GM12878 (cell line): ENCODE measurements at regions not wholly inside any gene's neighbourhood (a gene's known extent, or its start where the extent isn't known, plus 50 kb on each side); places are given as distances from the start of the nearest gene placed in this dataset.

Experiments used
- ATAC-seq: fragments of 200-7000 bp; cut with Tn5 transposase; 3 replicates; pipeline ENCODE4 v1.9.1; 2020; ENCODE audit warnings: mild to moderate bottlenecking, moderate library complexity
- BruUV-seq: library from RNA; stranded (reverse); fragments of 400-500 nt; replicated peaks from 2 replicates; lab custom pipeline; 2021; lab: Mats Ljungman, UMichigan
- CTCF ChIA-PET: fragments of 300-600 bp; sonication (Branson Sonifier 250); formaldehyde crosslinking; extraction: SDS; loops from one replicate; lab custom pipeline; 2021; ENCODE audit warnings: inconsistent platforms; lab: Yijun Ruan, JAX
- POLR2A ChIA-PET: fragments of 350-600 bp; formaldehyde crosslinking; extraction: SDS; loops from one replicate; lab custom pipeline; 2021; ENCODE audit warnings: inconsistent platforms; lab: Charles Lee
- RAD21 ChIA-PET: fragments of 300-600 bp; sonication (Branson Sonifier 250); formaldehyde crosslinking; loops from one replicate; lab custom pipeline; 2023; ENCODE audit warnings: antibody characterized with exemption; ENCODE audit not compliant: unreplicated experiment; lab: Charles Lee
- SMC1A ChIA-PET: fragments of 300-600 bp; sonication (Branson Sonifier 250); formaldehyde crosslinking; loops from one replicate; lab custom pipeline; 2023; ENCODE audit not compliant: unreplicated experiment, uncharacterized antibody; lab: Charles Lee
- DNase-seq: peaks from one replicate; pipeline ENCODE4 v3.0.0-alpha.2; 2011; ENCODE audit warnings: low read depth, low spot score
- FAIRE-seq: peaks from 3 replicates; lab custom pipeline; 2011; peaks lifted over from hg19 to GRCh38; lab: Jason Lieb, UNC
- H2AFZ ChIP-seq: 2 replicates; pipeline ENCODE4 v1.6.0; 2011; ENCODE audit warnings: low read depth, low read length, control low read depth; ENCODE audit not compliant: control insufficient read depth
- H3K27ac ChIP-seq: 2 replicates; pipeline ENCODE4 v1.5.1; 2011; ENCODE audit warnings: control low read depth; ENCODE audit not compliant: control insufficient read depth, insufficient read depth
- H3K27me3 ChIP-seq, 2 experiments: replicated peaks in 1 of 2; 2 replicates each; pipeline versions ENCODE4 v1.6.0 to v1.6.1; 2011; ENCODE audit warnings: low read length in 1 of 2; ENCODE audit not compliant: control insufficient read depth in 2 of 2, insufficient read depth in 2 of 2
- H3K36me3 ChIP-seq, 2 experiments: 2 replicates each; pipeline ENCODE4 v1.5.1; 2011; ENCODE audit warnings: low read length in 1 of 2; ENCODE audit not compliant: control insufficient read depth in 2 of 2, insufficient read depth in 2 of 2
- H3K4me1 ChIP-seq: 2 replicates; pipeline ENCODE4 v1.6.1; 2011; ENCODE audit warnings: mild to moderate bottlenecking, low read length, moderate library complexity, mixed read lengths; ENCODE audit not compliant: control insufficient read depth, insufficient read depth
- H3K4me2 ChIP-seq: 2 replicates; pipeline ENCODE4 v1.6.0; 2011; ENCODE audit warnings: control low read depth; ENCODE audit not compliant: control insufficient read depth, insufficient read depth
- H3K4me3 ChIP-seq: fragments of 200-600 bp; sonication (generic); 2 replicates; pipeline ENCODE4 v1.5.1; 2016
- H3K79me2 ChIP-seq: 2 replicates; pipeline ENCODE4 v1.6.0; 2011; ENCODE audit warnings: low read length; ENCODE audit not compliant: control insufficient read depth, insufficient read depth
- H3K9ac ChIP-seq: 2 replicates; pipeline ENCODE4 v1.8.0; 2011; ENCODE audit warnings: low read length, control low read depth, mixed read lengths; ENCODE audit not compliant: control insufficient read depth, insufficient read depth
- H3K9me3 ChIP-seq: replicated peaks from 3 replicates; pipeline ENCODE4 v1.5.1; 2011; ENCODE audit warnings: mild to moderate bottlenecking, low read length; ENCODE audit not compliant: control insufficient read depth, insufficient read depth
- H4K20me1 ChIP-seq: 2 replicates; pipeline ENCODE4 v1.6.0; 2011; ENCODE audit not compliant: control insufficient read depth, insufficient read depth
- BACH1 ChIP-seq: fragments of 450-650 bp; IDR thresholded peaks from 2 replicates; pipeline ENCODE4 v1.6.1; 2017; ENCODE audit warnings: mild to moderate bottlenecking, borderline replicate concordance
- BRCA1 ChIP-seq: IDR thresholded peaks from 2 replicates; pipeline ENCODE4 v1.6.1; 2011; ENCODE audit warnings: low read depth, low read length, improper control_type of control experiment
- CHD2 ChIP-seq: IDR thresholded peaks from 2 replicates; pipeline ENCODE4 v1.6.1; 2011; ENCODE audit warnings: low read depth, low read length, improper control_type of control experiment, borderline replicate concordance
- HDGF ChIP-seq: fragments of 450-650 bp; IDR thresholded peaks from 2 replicates; pipeline ENCODE4 v1.6.1; 2016; ENCODE audit warnings: antibody characterized with exemption
- IKZF1 ChIP-seq: fragments of 450-650 bp; conservative IDR thresholded peaks from 2 replicates; pipeline ENCODE4 v1.6.1; 2017; ENCODE audit warnings: antibody characterized with exemption, mild to moderate bottlenecking
- RAD51 ChIP-seq: fragments of 450-650 bp; IDR thresholded peaks from 2 replicates; pipeline ENCODE4 v1.6.1; 2016; ENCODE audit warnings: moderate library complexity, mild to moderate bottlenecking, inconsistent platforms
- RB1 ChIP-seq: fragments of 450-650 bp; formaldehyde crosslinking; IDR thresholded peaks from 2 replicates; pipeline ENCODE4 v1.6.1; 2017; ENCODE audit warnings: mild to moderate bottlenecking, borderline replicate concordance
- RCOR1 ChIP-seq: conservative IDR thresholded peaks from 2 replicates; pipeline ENCODE4 v1.6.1; 2012; ENCODE audit warnings: low read depth, low read length, improper control_type of control experiment
- SIN3A ChIP-seq: IDR thresholded peaks from 2 replicates; pipeline ENCODE4 v1.6.1; 2012; ENCODE audit warnings: low read depth, low read length, improper control_type of control experiment
- SIX5 ChIP-seq: IDR thresholded peaks from 2 replicates; pipeline ENCODE4 v1.6.1; 2011; ENCODE audit warnings: mild to moderate bottlenecking, low read depth, low read length, moderate library complexity; ENCODE audit not compliant: severe bottlenecking
- SMAD1 ChIP-seq: fragments of 450-650 bp; IDR thresholded peaks from 2 replicates; pipeline ENCODE4 v1.6.1; 2018; ENCODE audit warnings: mild to moderate bottlenecking, low read depth; ENCODE audit not compliant: partially characterized antibody
- STAT3 ChIP-seq: IDR thresholded peaks from 2 replicates; pipeline ENCODE4 v1.6.1; 2011; ENCODE audit warnings: low read depth, low read length, improper control_type of control experiment
- TARDBP ChIP-seq: IDR thresholded peaks from 2 replicates; pipeline ENCODE4 v1.6.1; 2016; ENCODE audit warnings: borderline replicate concordance
- WGBS: methylation state at CpG from one replicate; pipeline ENCODE4 v1.1.6; 2016; ENCODE audit warnings: low lambda C conversion rate; ENCODE audit not compliant: insufficient replicate concordance, insufficient coverage; ENCODE audit errors: missing lambda C conversion rate; 5-methylcytosine and 5-hydroxymethylcytosine counted together
- in situ Hi-C: fragments of 300-500 bp; cut with MboI; formaldehyde crosslinking; loops from 9 replicates; pipeline ENCODE4 v1.14.3; 2018; ENCODE audit warnings: mixed read lengths
- intact Hi-C: fragments of 100-400 bp; cut with micrococcal nuclease; formaldehyde crosslinking; loops from one replicate; pipeline ENCODE4 v1.14.2; 2022; ENCODE audit not compliant: unreplicated experiment
- TF ChIP-seq, protein P1 (sequence below): IDR thresholded peaks from 2 replicates; pipeline ENCODE4 v1.6.1; 2012; ENCODE audit warnings: low read length, inconsistent platforms
- TF ChIP-seq, protein P2 (sequence below): IDR thresholded peaks from 2 replicates; pipeline ENCODE4 v1.6.1; 2012; ENCODE audit warnings: low read depth, low read length, improper control_type of control experiment
- TF ChIP-seq, protein P3 (sequence below): fragments of 450-650 bp; IDR thresholded peaks from 2 replicates; pipeline ENCODE4 v1.6.1; 2016; ENCODE audit warnings: mild to moderate bottlenecking, moderate library complexity, borderline replicate concordance

DNA sequence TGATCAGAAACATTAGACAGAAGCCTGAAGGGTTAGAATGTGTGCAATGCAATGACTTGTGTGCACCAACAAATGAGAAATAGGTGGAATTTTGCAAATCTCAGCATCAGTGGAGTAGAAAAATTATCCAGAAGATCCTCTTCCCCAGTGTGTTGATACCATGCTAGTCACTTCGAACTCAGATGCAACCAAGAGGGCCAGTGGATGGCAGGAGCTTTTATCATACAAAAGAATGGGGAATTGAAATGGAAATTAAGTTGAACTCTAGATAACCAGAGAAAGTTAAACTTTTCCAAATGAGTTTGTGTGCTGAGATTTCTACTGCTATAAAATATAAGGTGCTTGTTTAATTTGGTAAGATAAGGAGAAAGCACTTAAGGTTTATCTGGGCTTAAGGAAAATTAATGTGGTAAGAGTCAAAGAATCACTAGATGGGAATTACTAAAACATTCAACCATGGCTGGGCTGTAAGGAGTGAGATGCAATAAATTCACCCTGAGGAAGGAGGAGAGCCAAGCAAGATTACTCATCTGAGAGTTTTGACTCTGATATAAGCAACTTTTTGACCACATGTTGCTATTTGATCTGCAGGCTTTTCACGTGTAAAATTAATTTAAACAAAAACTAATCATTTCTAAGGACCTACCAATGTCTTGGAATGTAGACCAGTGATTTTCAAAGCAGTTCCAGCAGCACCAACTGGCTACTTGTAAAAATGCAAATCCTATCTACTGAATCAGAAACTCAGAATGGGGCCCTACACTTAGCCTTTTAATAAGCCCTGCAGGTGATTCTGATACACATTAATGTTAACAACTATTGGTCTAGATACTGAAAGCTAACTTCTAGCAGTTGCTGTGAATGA lies 113.2 kb downstream of the CDC14C start:
- POLR2A ChIA-PET = no interaction called here
- in situ Hi-C loops (no loop called here), intact Hi-C loops (no loop called here)
- FAIRE-seq (no peak), ATAC-seq (no peak)
- CTCF ChIA-PET = no interaction called here
- H3K9ac ChIP-seq = no peak overlapping the region
- H3K4me2 ChIP-seq = no peak overlapping the region
- no peaks in the 10 kb centered on the region for H3K36me3 ChIP-seq
- H3K4me1 ChIP-seq = no peaks in the 10 kb centered on the region
- no TSS peak for BruUV-seq
- H3K27ac ChIP-seq = no peak overlapping the region
- no peak overlapping the region for H2AFZ ChIP-seq
- H3K27me3 ChIP-seq = no peaks in the 10 kb centered on the region
- no peaks in the 10 kb centered on the region for H3K9me3 ChIP-seq
- RAD21 ChIA-PET = no interaction called here
- no peaks in the 10 kb centered on the region for H3K79me2 ChIP-seq
- 0% methylated on average over 2 of the region's 2 CpGs for WGBS
- TF ChIP-seq SIX5 (no peak), TARDBP (no peak), RAD51 (no peak), BRCA1 (no peak), SMAD1 (no peak), BACH1 (no peak), RB1 (no peak), IKZF1 (no peak), CHD2 (no peak), RCOR1 (no peak), HDGF (no peak), SIN3A (no peak), STAT3 (no peak)
- TF ChIP-seq, protein P1, sequence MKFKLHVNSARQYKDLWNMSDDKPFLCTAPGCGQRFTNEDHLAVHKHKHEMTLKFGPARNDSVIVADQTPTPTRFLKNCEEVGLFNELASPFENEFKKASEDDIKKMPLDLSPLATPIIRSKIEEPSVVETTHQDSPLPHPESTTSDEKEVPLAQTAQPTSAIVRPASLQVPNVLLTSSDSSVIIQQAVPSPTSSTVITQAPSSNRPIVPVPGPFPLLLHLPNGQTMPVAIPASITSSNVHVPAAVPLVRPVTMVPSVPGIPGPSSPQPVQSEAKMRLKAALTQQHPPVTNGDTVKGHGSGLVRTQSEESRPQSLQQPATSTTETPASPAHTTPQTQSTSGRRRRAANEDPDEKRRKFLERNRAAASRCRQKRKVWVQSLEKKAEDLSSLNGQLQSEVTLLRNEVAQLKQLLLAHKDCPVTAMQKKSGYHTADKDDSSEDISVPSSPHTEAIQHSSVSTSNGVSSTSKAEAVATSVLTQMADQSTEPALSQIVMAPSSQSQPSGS = no peak
- TF ChIP-seq, protein P2, sequence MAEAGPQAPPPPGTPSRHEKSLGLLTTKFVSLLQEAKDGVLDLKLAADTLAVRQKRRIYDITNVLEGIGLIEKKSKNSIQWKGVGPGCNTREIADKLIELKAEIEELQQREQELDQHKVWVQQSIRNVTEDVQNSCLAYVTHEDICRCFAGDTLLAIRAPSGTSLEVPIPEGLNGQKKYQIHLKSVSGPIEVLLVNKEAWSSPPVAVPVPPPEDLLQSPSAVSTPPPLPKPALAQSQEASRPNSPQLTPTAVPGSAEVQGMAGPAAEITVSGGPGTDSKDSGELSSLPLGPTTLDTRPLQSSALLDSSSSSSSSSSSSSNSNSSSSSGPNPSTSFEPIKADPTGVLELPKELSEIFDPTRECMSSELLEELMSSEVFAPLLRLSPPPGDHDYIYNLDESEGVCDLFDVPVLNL = no peak
- TF ChIP-seq, protein P3, sequence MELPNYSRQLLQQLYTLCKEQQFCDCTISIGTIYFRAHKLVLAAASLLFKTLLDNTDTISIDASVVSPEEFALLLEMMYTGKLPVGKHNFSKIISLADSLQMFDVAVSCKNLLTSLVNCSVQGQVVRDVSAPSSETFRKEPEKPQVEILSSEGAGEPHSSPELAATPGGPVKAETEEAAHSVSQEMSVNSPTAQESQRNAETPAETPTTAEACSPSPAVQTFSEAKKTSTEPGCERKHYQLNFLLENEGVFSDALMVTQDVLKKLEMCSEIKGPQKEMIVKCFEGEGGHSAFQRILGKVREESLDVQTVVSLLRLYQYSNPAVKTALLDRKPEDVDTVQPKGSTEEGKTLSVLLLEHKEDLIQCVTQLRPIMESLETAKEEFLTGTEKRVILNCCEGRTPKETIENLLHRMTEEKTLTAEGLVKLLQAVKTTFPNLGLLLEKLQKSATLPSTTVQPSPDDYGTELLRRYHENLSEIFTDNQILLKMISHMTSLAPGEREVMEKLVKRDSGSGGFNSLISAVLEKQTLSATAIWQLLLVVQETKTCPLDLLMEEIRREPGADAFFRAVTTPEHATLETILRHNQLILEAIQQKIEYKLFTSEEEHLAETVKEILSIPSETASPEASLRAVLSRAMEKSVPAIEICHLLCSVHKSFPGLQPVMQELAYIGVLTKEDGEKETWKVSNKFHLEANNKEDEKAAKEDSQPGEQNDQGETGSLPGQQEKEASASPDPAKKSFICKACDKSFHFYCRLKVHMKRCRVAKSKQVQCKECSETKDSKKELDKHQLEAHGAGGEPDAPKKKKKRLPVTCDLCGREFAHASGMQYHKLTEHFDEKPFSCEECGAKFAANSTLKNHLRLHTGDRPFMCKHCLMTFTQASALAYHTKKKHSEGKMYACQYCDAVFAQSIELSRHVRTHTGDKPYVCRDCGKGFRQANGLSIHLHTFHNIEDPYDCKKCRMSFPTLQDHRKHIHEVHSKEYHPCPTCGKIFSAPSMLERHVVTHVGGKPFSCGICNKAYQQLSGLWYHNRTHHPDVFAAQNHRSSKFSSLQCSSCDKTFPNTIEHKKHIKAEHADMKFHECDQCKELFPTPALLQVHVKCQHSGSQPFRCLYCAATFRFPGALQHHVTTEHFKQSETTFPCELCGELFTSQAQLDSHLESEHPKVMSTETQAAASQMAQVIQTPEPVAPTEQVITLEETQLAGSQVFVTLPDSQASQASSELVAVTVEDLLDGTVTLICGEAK = no peak
- TF ChIP-seq, all 136 proteins: peak for 0
- H4K20me1 ChIP-seq = no peaks in the 10 kb centered on the region
- SMC1A ChIA-PET = no interaction called here
- no peak for DNase-seq
- H3K4me3 ChIP-seq = no peak overlapping the region
